Effector memory CD8-positive, alpha-beta T cell (primary cell): ENCODE measurements at regions not wholly inside any gene's neighbourhood (a gene's known extent, or its start where the extent isn't known, plus 50 kb on each side); places are given as distances from the start of the nearest gene placed in this dataset.
"Not testable (repeated sequence)": the region's sequence is repeated elsewhere in the genome, so short reads cannot be mapped to it uniquely, and the experiment has no call there.

ENCODE experiments used
- ATAC-seq: fragments of 150-1000 bp; cut with Tn5 transposase; replicated peaks from 2 replicates; pipeline ENCODE4 v1.10.0; 2021; ENCODE audit warnings: mild to moderate bottlenecking, moderate library complexity
- DNase-seq, 3 experiments: peaks; one replicate each; pipeline ENCODE4 v3.0.0; 2021
- H3K27ac Mint-ChIP-seq, 2 donors: one replicate each; pipeline ENCODE4 v1.8.0; 2022; ENCODE audit warnings: mild to moderate bottlenecking in 2 of 2, mixed read lengths in 2 of 2, moderate library complexity in 2 of 2
- H3K27me3 Mint-ChIP-seq, 2 donors: one replicate each; pipeline ENCODE4 v1.8.0; 2022; ENCODE audit warnings: mixed read lengths in 2 of 2
- H3K36me3 Mint-ChIP-seq: one replicate; pipeline ENCODE4 v1.8.0; 2022; ENCODE audit warnings: mild to moderate bottlenecking, moderate library complexity, mixed read lengths; ENCODE audit not compliant: insufficient read depth
- H3K4me1 Mint-ChIP-seq, 2 donors: one replicate each; pipeline ENCODE4 v1.8.0; 2022; ENCODE audit warnings: low read depth in 2 of 2, mixed read lengths in 2 of 2
- H3K4me3 Mint-ChIP-seq, 2 donors: one replicate each; pipeline ENCODE4 v1.8.0; 2022; ENCODE audit warnings: mild to moderate bottlenecking in 2 of 2, mixed read lengths in 2 of 2, moderate library complexity in 2 of 2
- H3K9me3 Mint-ChIP-seq, 2 donors: one replicate each; pipeline ENCODE4 v1.8.0; 2022; ENCODE audit warnings: mixed read lengths in 2 of 2

DNA sequence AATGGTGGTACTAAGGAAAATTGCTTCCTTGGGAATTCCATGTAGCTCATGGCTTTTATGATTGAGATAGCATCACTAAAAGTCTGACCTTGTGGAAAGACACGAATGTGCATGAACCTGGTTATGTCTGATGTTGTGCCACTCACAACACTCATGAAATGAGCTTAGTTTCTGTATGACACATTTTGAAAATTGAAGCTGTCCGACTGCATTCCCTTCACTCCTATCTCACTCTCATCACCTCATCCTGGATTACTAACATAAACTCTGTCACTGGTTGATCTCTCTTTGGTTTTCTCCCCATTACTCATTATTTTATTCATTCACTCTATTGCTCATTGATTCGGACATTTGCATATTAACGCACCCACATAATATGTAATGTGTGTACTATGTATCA lies 190.0 kb upstream of the VWC2 start:
- Mint-ChIP-seq H3K9me3 (peaks cover 12 to 13% of the 10 kb centered on the region in 2 donors), H3K4me3 (no peak overlapping the region), H3K27ac (no peak overlapping the region), H3K27me3 (no peaks in the 10 kb centered on the region), H3K36me3 (no peaks in the 10 kb centered on the region), H3K4me1 (no peaks in the 10 kb centered on the region)
- DNase-seq (no peak), ATAC-seq (no peak)

GRCh38 chr7:49596701-49597491 lies 176.5 kb upstream of the VWC2 start:
- Mint-ChIP-seq H3K27me3 (no peaks in the 10 kb centered on the region), H3K4me3 (no peak overlapping the region), H3K27ac (no peak overlapping the region), H3K9me3 (peaks cover 3 to 8% of the 10 kb centered on the region in 2 donors), H3K4me1 (no peaks in the 10 kb centered on the region), H3K36me3 (peaks cover 3% of the 10 kb centered on the region)
- no peak for DNase-seq
- ATAC-seq, result no peak

DNA sequence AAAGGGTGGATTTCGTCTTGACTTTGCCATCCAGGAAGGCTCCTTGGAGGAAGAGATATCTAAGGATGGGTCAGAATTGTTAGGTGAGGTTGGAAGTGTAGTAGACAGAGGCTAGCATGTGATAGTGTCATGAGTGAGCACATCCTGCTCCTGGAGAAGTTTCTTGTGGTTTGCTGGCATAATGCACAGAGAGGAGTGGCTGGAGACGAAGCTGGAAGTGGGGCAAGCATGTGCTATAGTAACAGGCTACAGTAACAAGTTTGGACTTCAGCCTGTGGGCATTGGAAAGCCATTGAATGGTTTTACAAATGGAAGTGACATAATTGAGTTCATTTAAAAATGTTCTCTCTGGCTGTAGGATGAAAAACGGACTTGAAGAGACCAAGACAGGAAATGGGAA lies 175.6 kb upstream of the VWC2 start:
- no peak overlapping the region for H3K4me3 Mint-ChIP-seq
- no peak overlapping the region for H3K27ac Mint-ChIP-seq
- H3K27me3 Mint-ChIP-seq, result no peaks in the 10 kb centered on the region
- DNase-seq (no peak), ATAC-seq (no peak)
- no peaks in the 10 kb centered on the region for H3K4me1 Mint-ChIP-seq
- H3K9me3 Mint-ChIP-seq, result peaks cover 6 to 8% of the 10 kb centered on the region in 2 donors
- peaks cover 2% of the 10 kb centered on the region for H3K36me3 Mint-ChIP-seq

- H3K27me3 Mint-ChIP-seq, result no peaks in the 10 kb centered on the region
- ATAC-seq, result no peak
- H3K36me3 Mint-ChIP-seq, result no peaks in the 10 kb centered on the region
- no peak for DNase-seq
- no peaks in the 10 kb centered on the region for H3K4me1 Mint-ChIP-seq
- H3K27ac Mint-ChIP-seq, result no peak overlapping the region
- no peak overlapping the region for H3K4me3 Mint-ChIP-seq
- peaks cover 14 to 17% of the 10 kb centered on the region in 2 donors for H3K9me3 Mint-ChIP-seq
Observed at GRCh38 chr7:49611951-49612350, 161.5 kb upstream of the VWC2 start.

DNA sequence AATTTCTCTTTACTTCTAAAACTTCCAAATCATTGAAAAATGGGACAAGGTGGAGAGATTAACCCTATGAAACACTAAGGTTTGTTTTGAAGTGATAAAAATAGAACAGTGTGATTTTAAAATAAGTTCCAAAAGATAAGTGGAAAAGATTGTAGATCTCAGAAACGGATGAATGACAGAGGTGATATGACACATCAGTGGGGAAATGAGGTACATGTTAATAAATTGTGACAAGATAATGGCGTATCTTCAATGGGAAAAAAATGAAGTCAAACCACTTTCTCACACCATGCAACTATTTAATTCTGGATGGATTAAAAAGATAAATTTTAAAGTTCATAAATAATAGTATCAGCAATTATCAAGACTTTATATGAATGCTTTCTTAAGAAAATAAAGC lies 159.7 kb upstream of the VWC2 start:
- ATAC-seq (no peak), DNase-seq (no peak)
- Mint-ChIP-seq H3K4me3 (no peak overlapping the region), H3K27me3 (no peaks in the 10 kb centered on the region), H3K36me3 (no peaks in the 10 kb centered on the region), H3K9me3 (peaks cover 16 to 20% of the 10 kb centered on the region in 2 donors), H3K27ac (no peak overlapping the region), H3K4me1 (no peaks in the 10 kb centered on the region)

DNA sequence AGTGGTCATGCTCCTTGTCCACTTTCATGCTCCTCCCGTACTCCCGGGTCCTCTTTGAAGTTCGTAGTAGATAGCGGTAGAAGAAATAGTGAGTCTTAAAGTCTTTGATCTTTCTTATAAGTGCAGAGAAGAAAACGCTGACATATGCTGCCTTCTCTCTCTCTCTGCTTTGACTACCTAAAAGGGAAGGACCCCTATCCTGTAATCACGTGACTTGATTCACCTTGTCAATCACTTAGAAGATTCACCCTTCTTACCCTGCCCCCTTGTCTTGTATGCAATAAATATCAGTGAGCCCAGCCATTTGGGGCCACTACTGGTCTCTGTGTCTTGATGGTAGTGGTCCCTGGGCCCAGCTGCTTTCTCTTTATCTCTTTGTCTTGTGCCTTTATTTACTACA lies 158.5 kb upstream of the VWC2 start:
- DNase-seq, H3K27me3 Mint-ChIP-seq, H3K4me1 Mint-ChIP-seq, ATAC-seq, H3K36me3 Mint-ChIP-seq, H3K27ac Mint-ChIP-seq, H3K4me3 Mint-ChIP-seq: not testable (repeated sequence)
- H3K9me3 Mint-ChIP-seq, result peaks cover 15 to 26% of the 10 kb centered on the region in 2 donors

DNA sequence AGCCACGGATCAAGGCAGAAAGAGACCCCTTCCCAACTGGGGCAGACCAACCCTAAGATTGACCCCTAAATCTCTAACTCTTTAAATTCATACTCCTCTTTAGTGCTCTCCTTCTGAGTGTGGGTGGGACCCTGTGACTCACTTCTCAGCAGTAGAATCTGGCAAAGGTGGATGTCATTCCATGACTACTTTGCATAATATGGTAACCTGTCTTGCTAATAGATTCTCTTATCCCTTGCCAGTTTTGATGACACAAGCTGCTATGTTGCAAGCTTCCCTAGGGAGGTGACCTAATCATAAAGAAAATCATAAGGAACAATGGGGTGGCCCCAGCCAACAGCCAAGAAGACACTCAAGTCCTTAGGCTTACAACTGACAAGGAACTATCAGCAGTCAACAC lies 155.4 kb upstream of the VWC2 start:
- no peaks in the 10 kb centered on the region for H3K36me3 Mint-ChIP-seq
- H3K27ac Mint-ChIP-seq, result no peak overlapping the region
- peaks cover 14 to 23% of the 10 kb centered on the region in 2 donors for H3K9me3 Mint-ChIP-seq
- ATAC-seq (no peak), DNase-seq (no peak)
- no peak overlapping the region for H3K4me3 Mint-ChIP-seq
- no peaks in the 10 kb centered on the region for H3K27me3 Mint-ChIP-seq
- H3K4me1 Mint-ChIP-seq, result no peaks in the 10 kb centered on the region

DNA sequence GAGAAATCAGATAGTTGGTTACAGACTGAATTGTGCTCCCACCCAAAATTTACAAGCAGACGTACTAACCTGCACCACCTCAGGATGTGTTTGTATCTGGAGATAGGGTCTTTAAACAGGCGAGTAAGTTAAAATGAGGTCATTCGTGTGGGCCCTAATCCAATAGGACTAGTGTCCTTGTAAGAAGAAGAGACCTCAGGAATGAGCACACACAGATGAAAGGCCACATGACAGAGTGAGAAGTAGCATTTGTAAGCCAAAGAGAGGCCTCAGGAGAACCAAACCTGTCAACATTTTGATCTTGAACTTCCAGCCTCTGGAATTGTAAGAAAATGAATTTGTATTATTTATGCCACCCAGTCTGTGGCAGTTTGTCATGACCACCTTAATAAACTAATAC lies 149.5 kb upstream of the VWC2 start:
- ATAC-seq (no peak), DNase-seq (no peak)
- Mint-ChIP-seq H3K4me1 (no peaks in the 10 kb centered on the region), H3K27ac (no peak overlapping the region), H3K36me3 (no peaks in the 10 kb centered on the region), H3K4me3 (no peak overlapping the region), H3K9me3 (peaks cover 5 to 13% of the 10 kb centered on the region in 2 donors), H3K27me3 (no peaks in the 10 kb centered on the region)

DNA sequence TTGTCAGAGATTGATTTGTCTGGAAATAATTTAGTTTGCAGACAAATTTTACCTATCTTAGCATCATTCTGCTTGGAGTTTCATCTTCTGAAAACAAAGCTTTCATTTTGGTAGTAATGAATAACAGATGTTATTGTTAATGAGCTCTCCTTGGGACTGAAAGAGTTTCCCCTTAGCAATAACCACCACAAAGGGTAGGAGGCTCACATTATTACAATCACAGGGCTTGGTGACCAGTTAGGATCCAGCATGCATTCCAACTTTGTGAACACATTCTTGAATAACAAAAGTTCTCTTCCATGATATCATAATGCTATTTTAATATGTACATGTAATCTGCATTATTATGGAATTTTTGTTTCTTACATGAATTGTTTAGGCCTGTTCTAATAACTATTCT lies 148.8 kb upstream of the VWC2 start:
- H3K4me1 Mint-ChIP-seq, result no peaks in the 10 kb centered on the region

GRCh38 chr7:49630513-49630912 lies 142.9 kb upstream of the VWC2 start:
- no peak for ATAC-seq
- no peaks in the 10 kb centered on the region for H3K27me3 Mint-ChIP-seq
- H3K9me3 Mint-ChIP-seq, result peaks cover 0 to 4% of the 10 kb centered on the region in 2 donors

More for the DNA sequence above, 148.8 kb upstream of the VWC2 start:
- ATAC-seq (no peak), DNase-seq (no peak)
- Mint-ChIP-seq H3K27ac (no peak overlapping the region), H3K9me3 (peaks cover 5 to 7% of the 10 kb centered on the region in 2 donors), H3K27me3 (no peaks in the 10 kb centered on the region), H3K4me3 (no peak overlapping the region), H3K36me3 (no peaks in the 10 kb centered on the region)

DNA sequence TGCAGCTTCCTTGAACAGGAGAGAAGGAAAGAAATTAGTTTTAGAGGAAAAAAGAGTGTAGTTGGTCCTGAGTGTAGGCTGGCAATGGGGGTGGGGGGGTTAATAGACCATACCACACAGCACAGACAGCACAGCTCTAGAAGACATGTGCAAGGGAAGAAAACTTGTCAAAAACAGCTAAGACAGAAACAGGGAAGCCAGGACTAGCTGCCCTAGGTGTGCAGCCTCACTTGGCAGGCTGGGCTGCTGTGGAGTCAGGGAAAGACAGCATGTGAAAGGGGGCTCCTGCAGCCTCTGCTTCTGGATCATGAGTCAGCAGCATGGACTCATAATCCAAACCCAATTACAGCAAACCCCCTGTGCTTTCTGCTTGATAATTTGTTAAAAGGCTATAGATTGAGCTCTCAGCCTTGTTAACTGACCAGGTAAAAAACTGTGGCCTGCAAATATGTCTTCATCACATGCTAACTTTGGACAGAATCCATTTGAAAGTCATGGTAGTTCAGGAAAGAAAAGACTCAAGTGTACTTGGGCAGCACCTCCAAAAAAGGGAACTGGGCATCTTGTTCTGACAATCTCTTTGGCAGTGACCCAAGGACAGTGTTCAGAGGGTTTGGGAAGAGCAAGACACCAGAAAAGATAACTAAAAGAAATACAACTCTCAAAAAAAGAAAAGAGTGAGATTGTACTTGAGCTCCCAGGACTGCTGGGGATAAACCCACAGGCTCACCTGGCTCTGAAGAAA lies 142.2 kb upstream of the VWC2 start:
- no peaks in the 10 kb centered on the region for H3K27me3 Mint-ChIP-seq
- DNase-seq (no peak), ATAC-seq (no peak)
- no peak overlapping the region for H3K4me3 Mint-ChIP-seq
- H3K36me3 Mint-ChIP-seq, result no peaks in the 10 kb centered on the region
- no peak overlapping the region for H3K27ac Mint-ChIP-seq
- no peaks in the 10 kb centered on the region for H3K4me1 Mint-ChIP-seq
- peaks cover 0 to 6% of the 10 kb centered on the region in 2 donors for H3K9me3 Mint-ChIP-seq

More at GRCh38 chr7:49630513-49630912, 142.9 kb upstream of the VWC2 start:
- Mint-ChIP-seq H3K27ac (no peak overlapping the region), H3K4me1 (no peaks in the 10 kb centered on the region), H3K4me3 (no peak overlapping the region), H3K36me3 (no peaks in the 10 kb centered on the region)
- no peak for DNase-seq

- DNase-seq (no peak), ATAC-seq (no peak)
- Mint-ChIP-seq H3K27ac (no peak overlapping the region), H3K4me1 (no peaks in the 10 kb centered on the region), H3K9me3 (peaks cover 0 to 6% of the 10 kb centered on the region in 2 donors), H3K27me3 (no peaks in the 10 kb centered on the region), H3K36me3 (no peaks in the 10 kb centered on the region), H3K4me3 (no peak overlapping the region)
Observed at GRCh38 chr7:49631960-49632359, 141.5 kb upstream of the VWC2 start.

GRCh38 chr7:49635800-49636199 lies 137.6 kb upstream of the VWC2 start:
- Mint-ChIP-seq H3K9me3 (peaks cover 0 to 14% of the 10 kb centered on the region in 2 donors), H3K27ac (no peak overlapping the region), H3K36me3 (no peaks in the 10 kb centered on the region), H3K4me1 (no peaks in the 10 kb centered on the region), H3K4me3 (no peak overlapping the region), H3K27me3 (no peaks in the 10 kb centered on the region)
- no peak for DNase-seq
- no peak for ATAC-seq

DNA sequence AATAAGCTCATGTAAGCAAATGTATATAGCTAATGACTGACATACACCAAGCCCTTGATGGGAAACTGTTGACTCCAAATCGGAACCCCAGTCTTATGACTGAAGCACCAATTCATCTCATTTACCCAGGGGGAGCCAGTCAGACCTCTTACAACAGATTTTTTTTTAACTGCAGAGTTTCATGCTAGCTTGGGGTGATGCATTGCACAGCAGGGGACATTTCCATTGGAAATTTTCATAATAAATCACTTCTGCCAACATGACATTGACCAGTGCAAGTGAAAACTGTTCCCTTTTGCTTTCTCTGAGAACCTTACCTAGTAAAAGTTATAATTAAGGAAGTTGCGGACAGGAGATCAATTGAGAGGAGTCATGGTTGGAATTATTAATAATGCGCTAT lies 137.0 kb upstream of the VWC2 start:
- Mint-ChIP-seq H3K27me3 (no peaks in the 10 kb centered on the region), H3K27ac (no peak overlapping the region), H3K36me3 (no peaks in the 10 kb centered on the region), H3K4me3 (no peak overlapping the region), H3K4me1 (no peaks in the 10 kb centered on the region), H3K9me3 (peaks cover 0 to 15% of the 10 kb centered on the region in 2 donors)
- DNase-seq (no peak), ATAC-seq (no peak)
